Breast epithelium (tissue), 4 donors: ENCODE measurements at regions not wholly inside any gene's neighbourhood (a gene's known extent, or its start where the extent isn't known, plus 50 kb on each side); places are given as distances from the start of the nearest gene placed in this dataset.

ENCODE experiments used
- DNase-seq, 2 donors: peaks; one replicate each; pipeline ENCODE4 v3.0.0-alpha.2; 2019; ENCODE audit warnings: low spot score in 2 of 2
- H3K27ac ChIP-seq, 2 donors: fragments of 200-600 bp; sonication (generic) in 1 of 2; one replicate each; pipeline ENCODE4 v1.5.1; 2016 to 2019; ENCODE audit warnings: mild to moderate bottlenecking in 1 of 2
- H3K27me3 ChIP-seq, 2 donors: fragments of 200-600 bp; sonication (generic) in 1 of 2; one replicate each; pipeline versions ENCODE4 v1.5.1 to v1.6.0; 2017 to 2019; ENCODE audit warnings: control low read depth in 1 of 2, mild to moderate bottlenecking in 1 of 2
- H3K36me3 ChIP-seq: fragments of 200-600 bp; one replicate; pipeline ENCODE4 v1.5.1; 2019
- H3K4me1 ChIP-seq, 2 donors: fragments of 200-600 bp; sonication (generic); one replicate each; pipeline ENCODE4 v1.5.1; 2016 to 2019; ENCODE audit warnings: control low read depth in 1 of 2
- H3K4me3 ChIP-seq, 3 donors: fragments of 200-600 bp; sonication (generic); 1 replicate in 2 of 3; 2 replicates in 1 of 3; pipeline ENCODE4 v1.5.1; 2016 to 2019; ENCODE audit warnings: mild to moderate bottlenecking in 3 of 3, moderate library complexity in 2 of 3
- H3K9me3 ChIP-seq, 2 donors: fragments of 200-600 bp; sonication (generic) in 1 of 2; one replicate each; pipeline ENCODE4 v1.5.1; 2016 to 2019; ENCODE audit warnings: control low read depth in 1 of 2
- CTCF ChIP-seq, 3 donors: fragments of 450-650 bp; IDR thresholded peaks; one replicate each; pipeline ENCODE4 v1.5.1; 2016 to 2017; ENCODE audit warnings: antibody characterized with exemption in 3 of 3, mild to moderate bottlenecking in 3 of 3, moderate library complexity in 3 of 3
- POLR2A ChIP-seq: fragments of 450-650 bp; IDR thresholded peaks from one replicate; pipeline ENCODE4 v1.6.1; 2016; ENCODE audit warnings: antibody characterized with exemption, mild to moderate bottlenecking, moderate library complexity
- POLR2AphosphoS5 ChIP-seq, 3 donors: sonication (generic); formaldehyde crosslinking; IDR thresholded peaks; one replicate each; pipeline ENCODE4 v1.6.1; 2017; ENCODE audit warnings: antibody characterized with exemption in 3 of 3
- intact Hi-C: fragments of 100-400 bp; cut with DNase I; formaldehyde crosslinking; loops from one replicate; pipeline ENCODE4 v1.15.1; 2023; ENCODE audit warnings: low total_unique reads

GRCh38 chr2:129071531-129071930 lies 752.9 kb upstream of the HS6ST1 start:
- H3K27ac ChIP-seq, result no peak overlapping the region
- H3K4me3 ChIP-seq, result no peak overlapping the region
- H3K27me3 ChIP-seq, result no peaks in the 10 kb centered on the region
- TF ChIP-seq CTCF (IDR thresholded peaks at IDR 0.05) (no peak), POLR2A (no peak), POLR2AphosphoS5 (IDR thresholded peaks at IDR 0.05) (no peak)
- H3K4me1 ChIP-seq, result no peaks in the 10 kb centered on the region
- intact Hi-C loops, result no loop called here
- no peak for DNase-seq
- no peaks in the 10 kb centered on the region for H3K9me3 ChIP-seq
- H3K36me3 ChIP-seq, result no peaks in the 10 kb centered on the region

- Histone ChIP-seq H3K4me3 (no peak overlapping the region), H3K27ac (no peak overlapping the region), H3K36me3 (no peaks in the 10 kb centered on the region), H3K9me3 (no peaks in the 10 kb centered on the region), H3K27me3 (no peaks in the 10 kb centered on the region), H3K4me1 (no peaks in the 10 kb centered on the region)
- TF ChIP-seq POLR2A (no peak), POLR2AphosphoS5 (IDR thresholded peaks at IDR 0.05) (no peak), CTCF (IDR thresholded peaks at IDR 0.05) (no peak)
- DNase-seq, result no peak
- intact Hi-C loops, result no loop called here
Observed at GRCh38 chr2:129074298-129074920, 755.7 kb upstream of the HS6ST1 start.

GRCh38 chr2:129078548-129078947 lies 759.9 kb upstream of the HS6ST1 start:
- no peak overlapping the region for H3K4me3 ChIP-seq
- no peaks in the 10 kb centered on the region for H3K9me3 ChIP-seq
- H3K4me1 ChIP-seq, result no peaks in the 10 kb centered on the region
- no peaks in the 10 kb centered on the region for H3K36me3 ChIP-seq
- no peaks in the 10 kb centered on the region for H3K27me3 ChIP-seq
- intact Hi-C loops, result no loop called here
- TF ChIP-seq CTCF (IDR thresholded peaks at IDR 0.05), result no peak
- TF ChIP-seq POLR2A, result no peak
- TF ChIP-seq POLR2AphosphoS5 (IDR thresholded peaks at IDR 0.05), result no peak
- no peak overlapping the region for H3K27ac ChIP-seq
- no peak for DNase-seq

- Histone ChIP-seq H3K36me3 (no peaks in the 10 kb centered on the region), H3K4me1 (no peaks in the 10 kb centered on the region), H3K27ac (no peak overlapping the region), H3K27me3 (no peaks in the 10 kb centered on the region), H3K4me3 (no peak overlapping the region), H3K9me3 (no peaks in the 10 kb centered on the region)
- no peak for TF ChIP-seq POLR2AphosphoS5 (IDR thresholded peaks at IDR 0.05)
- no peak for TF ChIP-seq CTCF (IDR thresholded peaks at IDR 0.05)
- no peak for TF ChIP-seq POLR2A
- intact Hi-C loops, result no loop called here
- no peak for DNase-seq
Observed at GRCh38 chr2:129080715-129081476, 762.2 kb upstream of the HS6ST1 start.

GRCh38 chr2:129085386-129085785 lies 766.7 kb upstream of the HS6ST1 start:
- no peak for TF ChIP-seq POLR2AphosphoS5 (IDR thresholded peaks at IDR 0.05)
- H3K4me1 ChIP-seq, result no peaks in the 10 kb centered on the region
- H3K9me3 ChIP-seq, result no peaks in the 10 kb centered on the region
- no peak overlapping the region for H3K4me3 ChIP-seq
- DNase-seq, result no peak
- no peak overlapping the region for H3K27ac ChIP-seq
- H3K36me3 ChIP-seq, result no peaks in the 10 kb centered on the region
- H3K27me3 ChIP-seq, result no peaks in the 10 kb centered on the region
- intact Hi-C loops, result no loop called here
